K562 (cell line): ENCODE measurements at regions not wholly inside any gene's neighbourhood (a gene's known extent, or its start where the extent isn't known, plus 50 kb on each side); places are given as distances from the start of the nearest gene placed in this dataset.

Source experiments
- ATAC-seq: fragments of 200-7000 bp; cut with Tn5 transposase; 3 replicates; pipeline ENCODE4 v1.9.1; 2020; ENCODE audit warnings: moderate library complexity
- BruUV-seq: library from RNA; stranded (reverse); fragments of 400-500 nt; replicated peaks from 2 replicates; lab custom pipeline; 2021; lab: Mats Ljungman, UMichigan
- CTCF ChIA-PET: fragments of 300-600 bp; formaldehyde crosslinking; extraction: SDS; loops from one replicate; lab custom pipeline; 2021; ENCODE audit warnings: low intra/inter-chr PET ratio; lab: Yijun Ruan, JAX
- POLR2A ChIA-PET: fragments of 300-600, 350-650 bp; sonication (Branson Sonifier 250); formaldehyde crosslinking; extraction: SDS; loops from one replicate; lab custom pipeline; 2021; ENCODE audit warnings: antibody characterized with exemption, inconsistent platforms; lab: Yijun Ruan, JAX
- DNase-seq, 4 experiments: peaks; one replicate each; pipeline versions ENCODE4 v3.0.0 to v3.0.0-alpha.2; 2011 to 2018; ENCODE audit warnings: low spot score in 3 of 4, mixed read lengths in 3 of 4; ENCODE audit errors: extremely low read depth in 1 of 4
- FAIRE-seq: peaks from 2 replicates; lab custom pipeline; 2011; peaks lifted over from hg19 to GRCh38; lab: Jason Lieb, UNC
- H2AFZ ChIP-seq: 2 replicates; pipeline ENCODE4 v1.6.0; 2011; ENCODE audit warnings: low read depth, low read length, control low read depth, inconsistent platforms
- H3K27ac ChIP-seq: fragments of 200-600 bp; 3 replicates; pipeline ENCODE4 v1.8.0; 2011; ENCODE audit warnings: low read depth, mild to moderate bottlenecking, control low read depth, inconsistent platforms, low read length, moderate library complexity, mixed read lengths; ENCODE audit errors: extremely low read depth
- H3K27me3 ChIP-seq, 2 experiments: fragments of 300-600 bp in 1 of 2; 2 replicates in 1 of 2; 3 replicates in 1 of 2; pipeline versions ENCODE4 v1.6.0 to v1.8.0; 2011; ENCODE audit warnings: inconsistent platforms in 2 of 2, low read length in 2 of 2, mild to moderate bottlenecking in 1 of 2, mixed read lengths in 1 of 2, moderate library complexity in 1 of 2; ENCODE audit not compliant: control insufficient read depth in 2 of 2, insufficient read depth in 2 of 2
- H3K36me3 ChIP-seq: fragments of 300-600 bp; 3 replicates; pipeline ENCODE4 v1.8.0; 2011; ENCODE audit warnings: mild to moderate bottlenecking, low read length, inconsistent platforms; ENCODE audit not compliant: control insufficient read depth, insufficient read depth
- H3K4me1 ChIP-seq, 2 experiments: fragments of 200-600 bp in 1 of 2; replicated peaks in 1 of 2; 2 replicates in 1 of 2; 3 replicates in 1 of 2; pipeline versions ENCODE4 v1.5.1 to v1.8.0; 2011; ENCODE audit warnings: inconsistent platforms in 2 of 2, low read length in 2 of 2, mild to moderate bottlenecking in 1 of 2, mixed read lengths in 1 of 2, moderate library complexity in 1 of 2; ENCODE audit not compliant: control insufficient read depth in 2 of 2, insufficient read depth in 2 of 2
- H3K4me2 ChIP-seq: 2 replicates; pipeline ENCODE4 v1.6.1; 2011; ENCODE audit warnings: low read length, control low read depth, inconsistent platforms, mixed read lengths; ENCODE audit not compliant: insufficient read depth
- H3K4me3 ChIP-seq: fragments of 200-600 bp; sonication (generic), shearing (Covaris generic); 2 replicates; pipeline ENCODE4 v1.5.1; 2016; ENCODE audit warnings: control low read depth, inconsistent platforms
- H3K79me2 ChIP-seq: fragments of 200-600 bp; 3 replicates; pipeline ENCODE4 v1.8.0; 2011; ENCODE audit warnings: low read length, inconsistent platforms; ENCODE audit not compliant: control insufficient read depth, insufficient read depth
- H3K9ac ChIP-seq, 2 experiments: 2 replicates each; pipeline versions ENCODE4 v1.6.0 to v1.6.1; 2011; ENCODE audit warnings: low read depth in 2 of 2, low read length in 2 of 2, control low read depth in 1 of 2, inconsistent platforms in 1 of 2, mild to moderate bottlenecking in 1 of 2, mixed read lengths in 1 of 2; ENCODE audit not compliant: insufficient read depth in 1 of 2
- H3K9me1 ChIP-seq: one replicate; pipeline ENCODE4 v1.6.0; 2011; ENCODE audit warnings: inconsistent platforms, mild to moderate bottlenecking, low read length, moderate library complexity; ENCODE audit not compliant: control insufficient read depth, insufficient read depth
- H3K9me3 ChIP-seq: replicated peaks from 2 replicates; pipeline ENCODE4 v1.5.1; 2011; ENCODE audit warnings: low read depth, low read length, inconsistent platforms; ENCODE audit not compliant: control insufficient read depth, insufficient read depth
- H4K20me1 ChIP-seq: replicated peaks from 2 replicates; pipeline ENCODE4 v1.6.1; 2011; ENCODE audit warnings: low read length, inconsistent platforms, mixed read lengths; ENCODE audit not compliant: control insufficient read depth, insufficient read depth
- CBX1 ChIP-seq: sonication (generic); IDR thresholded peaks from 2 replicates; pipeline ENCODE4 v1.6.1; 2016; ENCODE audit warnings: antibody characterized with exemption, low read depth, mild to moderate bottlenecking
- DMBX1 ChIP-seq: fragments of 250-450 bp; sonication (Bioruptor Pico); IDR thresholded peaks from 2 replicates; pipeline ENCODE4 v1.8.0; 2022; ENCODE audit warnings: inconsistent platforms, mild to moderate bottlenecking, moderate library complexity, borderline replicate concordance
- ETV5 ChIP-seq: sonication (generic); formaldehyde crosslinking; IDR thresholded peaks from 2 replicates; pipeline ENCODE4 v1.4.0; 2020; ENCODE audit warnings: low read depth, mild to moderate bottlenecking, missing genetic modification reagents
- FOXP1 ChIP-seq: sonication (generic); formaldehyde crosslinking; IDR thresholded peaks from 2 replicates; pipeline ENCODE4 v1.8.0; 2022; ENCODE audit warnings: mild to moderate bottlenecking, missing genetic modification reagents
- HDAC1 ChIP-seq, 2 experiments: fragments of 450-650 bp; IDR thresholded peaks; 2 replicates each; pipeline ENCODE4 v1.6.1; 2016 to 2017; ENCODE audit warnings: inconsistent platforms in 1 of 2, mild to moderate bottlenecking in 1 of 2, moderate library complexity in 1 of 2
- RAD21 ChIP-seq, 2 experiments: fragments of 250-450 bp in 1 of 2; fragments of 450-650 bp in 1 of 2; sonication (Bioruptor Pico) in 1 of 2; formaldehyde crosslinking in 1 of 2; IDR thresholded peaks in 1 of 2; conservative IDR thresholded peaks in 1 of 2; 2 replicates each; pipeline versions ENCODE4 v1.4.0 to v1.8.0; 2020 to 2022; ENCODE audit warnings: mild to moderate bottlenecking in 2 of 2, moderate library complexity in 1 of 2
- SMARCA5 ChIP-seq: fragments of 450-650 bp; IDR thresholded peaks from 2 replicates; pipeline ENCODE4 v1.6.1; 2016
- SREBF1 ChIP-seq: fragments of 150-350 bp; IDR thresholded peaks from 2 replicates; pipeline ENCODE4 v1.6.1; 2014; ENCODE audit warnings: antibody characterized with exemption, low read depth, low read length, borderline replicate concordance
- ZKSCAN1 ChIP-seq: fragments of 150-350 bp; IDR thresholded peaks from 2 replicates; pipeline ENCODE4 v1.6.1; 2016; ENCODE audit warnings: low read depth, low read length
- WGBS: fragments of 100-300 bp; shearing (Covaris generic); methylation state at CpG from one replicate; pipeline ENCODE4 v1.1.6; 2016; ENCODE audit warnings: low coverage, mixed read lengths; ENCODE audit not compliant: insufficient coverage; ENCODE audit errors: missing lambda C conversion rate; 5-methylcytosine and 5-hydroxymethylcytosine counted together
- in situ Hi-C: fragments of 300-500 bp; cut with MboI; formaldehyde crosslinking; loops from 4 replicates; pipeline ENCODE4 v1.15.0; 2018; ENCODE audit warnings: inconsistent platforms, mixed read lengths
- intact Hi-C: fragments of 100-400 bp; cut with micrococcal nuclease; formaldehyde crosslinking; loops from 2 replicates; pipeline ENCODE4 v1.14.2; 2022
- TF ChIP-seq, protein P1 (sequence below): sonication (generic); formaldehyde crosslinking; IDR thresholded peaks from 2 replicates; pipeline ENCODE4 v1.5.0; 2020; ENCODE audit warnings: missing genetic modification reagents
- TF ChIP-seq, protein P2 (sequence below): fragments of 450-650 bp; conservative IDR thresholded peaks from 2 replicates; pipeline ENCODE4 v1.6.1; 2016; ENCODE audit warnings: missing genetic modification characterization, low read depth, mild to moderate bottlenecking, control low read depth, missing compliant biosample characterization
- TF ChIP-seq, protein P3 (sequence below): sonication (generic); formaldehyde crosslinking; IDR thresholded peaks from 2 replicates; pipeline ENCODE4 v1.8.0; 2022; ENCODE audit warnings: mild to moderate bottlenecking, missing genetic modification reagents

DNA sequence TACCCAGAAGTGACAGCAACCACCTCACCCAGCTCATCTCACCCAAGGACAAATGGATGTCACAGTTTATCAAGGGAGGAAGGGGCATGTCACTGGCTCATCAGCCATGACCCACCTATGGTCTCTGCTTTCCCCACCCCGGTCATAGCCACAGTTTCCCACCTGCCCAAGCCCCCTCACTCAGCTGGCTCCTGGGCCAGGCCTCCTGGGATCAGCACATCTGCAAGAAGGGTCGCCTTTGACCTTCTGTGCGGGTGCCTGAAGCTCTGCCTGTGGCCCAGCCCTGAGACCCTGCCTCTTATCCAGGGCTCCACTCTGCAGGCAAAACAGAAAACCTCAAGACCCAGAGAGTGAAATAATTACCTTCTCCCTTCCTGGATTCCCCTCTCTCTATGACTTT lies 236.4 kb downstream of the BUD13 start:
- ATAC-seq (no peak), FAIRE-seq (no peak), DNase-seq (no peak)
- H3K9me3 ChIP-seq: no peaks in the 10 kb centered on the region
- H3K4me3 ChIP-seq: no peak overlapping the region
- H3K27me3 ChIP-seq: peaks cover 2 to 58% of the 10 kb centered on the region in 2 experiments; a peak in 3 of 5 replicates
- no peak overlapping the region for H3K4me2 ChIP-seq
- CTCF ChIA-PET: no interaction called here
- H3K27ac ChIP-seq: no peak overlapping the region
- no TSS peak for BruUV-seq
- POLR2A ChIA-PET: interaction anchor here (1.7 kb wide), 1 partner anchor 23 kb away, joined by 3 read pairs; no protein-coding TSS in a partner anchor
- no peaks in the 10 kb centered on the region; a peak in 1 of 5 replicates for H3K4me1 ChIP-seq
- no peak overlapping the region for H3K9ac ChIP-seq
- no peaks in the 10 kb centered on the region for H3K36me3 ChIP-seq
- H4K20me1 ChIP-seq: no peaks in the 10 kb centered on the region
- in situ Hi-C loops: no loop called here
- H3K79me2 ChIP-seq: no peaks in the 10 kb centered on the region
- TF ChIP-seq HDAC1 (IDR thresholded peaks at IDR 0.05): no peak
- no peak for TF ChIP-seq SMARCA5
- TF ChIP-seq SREBF1: no peak
- TF ChIP-seq ETV5 (CRISPR knock-in tag): no peak
- TF ChIP-seq CBX1: no peak
- TF ChIP-seq RAD21 (CRISPR knock-in tag; conservative IDR thresholded peaks at IDR 0.05 in 1 of 2, IDR thresholded peaks at IDR 0.05 in 1 of 2): no peak
- intact Hi-C loops: no loop called here
- WGBS: 0% methylated on average over 3 of the region's 3 CpGs
- H3K9me1 ChIP-seq: no peaks in the 10 kb centered on the region
- H2AFZ ChIP-seq: no peak overlapping the region

DNA sequence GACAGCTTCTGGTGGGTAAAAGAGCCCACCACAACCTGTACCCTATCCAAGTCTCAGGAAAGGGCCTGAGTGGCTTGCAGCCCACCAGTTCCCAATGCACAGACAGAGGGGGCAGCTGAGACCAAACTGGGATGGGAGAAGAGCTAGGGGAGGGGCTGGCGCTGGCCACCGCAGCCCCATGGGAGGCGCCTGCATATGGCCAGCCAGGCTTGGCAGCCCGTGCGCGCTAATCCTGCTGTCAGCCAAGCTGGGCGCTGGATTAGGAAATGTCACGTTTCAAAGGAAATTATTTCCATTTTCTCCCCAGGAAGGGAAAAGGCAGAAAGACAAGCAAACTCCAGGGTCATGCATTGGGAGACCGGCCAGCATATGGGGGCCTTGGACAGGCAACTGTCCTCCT lies 236.8 kb downstream of the BUD13 start:
- Histone ChIP-seq H3K27ac (no peak overlapping the region), H3K4me1 (no peaks in the 10 kb centered on the region; a peak in 1 of 5 replicates), H2AFZ (no peak overlapping the region), H3K9me3 (no peaks in the 10 kb centered on the region), H3K4me2 (no peak overlapping the region), H4K20me1 (no peaks in the 10 kb centered on the region), H3K36me3 (no peaks in the 10 kb centered on the region), H3K4me3 (no peak overlapping the region), H3K79me2 (no peaks in the 10 kb centered on the region), H3K9me1 (no peaks in the 10 kb centered on the region), H3K27me3 (peaks cover 2 to 61% of the 10 kb centered on the region in 2 experiments; a peak in 3 of 5 replicates), H3K9ac (no peak overlapping the region)
- WGBS: 2% methylated on average over 6 of the region's 9 CpGs
- ChIA-PET POLR2A (interaction anchor here (1.7 kb wide), 1 partner anchor 22 kb away, joined by 3 read pairs; no protein-coding TSS in a partner anchor), CTCF (no interaction called here)
- intact Hi-C loops: no loop called here
- in situ Hi-C loops: no loop called here
- no TSS peak for BruUV-seq
- no peak for FAIRE-seq
- no peak for DNase-seq
- no peak for ATAC-seq
- TF ChIP-seq ZKSCAN1: no peak
- no peak for TF ChIP-seq DMBX1 (CRISPR knock-in tag)
- no peak for TF ChIP-seq FOXP1
- TF ChIP-seq, protein P1, sequence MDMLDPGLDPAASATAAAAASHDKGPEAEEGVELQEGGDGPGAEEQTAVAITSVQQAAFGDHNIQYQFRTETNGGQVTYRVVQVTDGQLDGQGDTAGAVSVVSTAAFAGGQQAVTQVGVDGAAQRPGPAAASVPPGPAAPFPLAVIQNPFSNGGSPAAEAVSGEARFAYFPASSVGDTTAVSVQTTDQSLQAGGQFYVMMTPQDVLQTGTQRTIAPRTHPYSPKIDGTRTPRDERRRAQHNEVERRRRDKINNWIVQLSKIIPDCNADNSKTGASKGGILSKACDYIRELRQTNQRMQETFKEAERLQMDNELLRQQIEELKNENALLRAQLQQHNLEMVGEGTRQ (CRISPR knock-in tag): no peak
- TF ChIP-seq, protein P2, sequence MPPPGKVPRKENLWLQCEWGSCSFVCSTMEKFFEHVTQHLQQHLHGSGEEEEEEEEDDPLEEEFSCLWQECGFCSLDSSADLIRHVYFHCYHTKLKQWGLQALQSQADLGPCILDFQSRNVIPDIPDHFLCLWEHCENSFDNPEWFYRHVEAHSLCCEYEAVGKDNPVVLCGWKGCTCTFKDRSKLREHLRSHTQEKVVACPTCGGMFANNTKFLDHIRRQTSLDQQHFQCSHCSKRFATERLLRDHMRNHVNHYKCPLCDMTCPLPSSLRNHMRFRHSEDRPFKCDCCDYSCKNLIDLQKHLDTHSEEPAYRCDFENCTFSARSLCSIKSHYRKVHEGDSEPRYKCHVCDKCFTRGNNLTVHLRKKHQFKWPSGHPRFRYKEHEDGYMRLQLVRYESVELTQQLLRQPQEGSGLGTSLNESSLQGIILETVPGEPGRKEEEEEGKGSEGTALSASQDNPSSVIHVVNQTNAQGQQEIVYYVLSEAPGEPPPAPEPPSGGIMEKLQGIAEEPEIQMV: no peak
- TF ChIP-seq, protein P3, sequence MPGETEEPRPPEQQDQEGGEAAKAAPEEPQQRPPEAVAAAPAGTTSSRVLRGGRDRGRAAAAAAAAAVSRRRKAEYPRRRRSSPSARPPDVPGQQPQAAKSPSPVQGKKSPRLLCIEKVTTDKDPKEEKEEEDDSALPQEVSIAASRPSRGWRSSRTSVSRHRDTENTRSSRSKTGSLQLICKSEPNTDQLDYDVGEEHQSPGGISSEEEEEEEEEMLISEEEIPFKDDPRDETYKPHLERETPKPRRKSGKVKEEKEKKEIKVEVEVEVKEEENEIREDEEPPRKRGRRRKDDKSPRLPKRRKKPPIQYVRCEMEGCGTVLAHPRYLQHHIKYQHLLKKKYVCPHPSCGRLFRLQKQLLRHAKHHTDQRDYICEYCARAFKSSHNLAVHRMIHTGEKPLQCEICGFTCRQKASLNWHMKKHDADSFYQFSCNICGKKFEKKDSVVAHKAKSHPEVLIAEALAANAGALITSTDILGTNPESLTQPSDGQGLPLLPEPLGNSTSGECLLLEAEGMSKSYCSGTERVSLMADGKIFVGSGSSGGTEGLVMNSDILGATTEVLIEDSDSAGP (CRISPR knock-in tag): no peak
